Loucy (cell line): ENCODE measurements at regions not wholly inside any gene's neighbourhood (a gene's known extent, or its start where the extent isn't known, plus 50 kb on each side); places are given as distances from the start of the nearest gene placed in this dataset.

Experiments
- H2AFZ ChIP-seq: fragments of 200-600 bp; sonication (generic); 2 replicates; pipeline ENCODE4 v1.6.0; 2016; ENCODE audit warnings: antibody characterized with exemption, mild to moderate bottlenecking, low read length, moderate library complexity
- H3F3A ChIP-seq: fragments of 200-600 bp; 2 replicates; pipeline ENCODE4 v1.6.0; 2016; ENCODE audit warnings: antibody characterized with exemption, low read depth, mild to moderate bottlenecking
- H3K27me3 ChIP-seq: fragments of 200-600 bp; sonication (generic); 2 replicates; pipeline ENCODE4 v1.6.1; 2014; ENCODE audit warnings: low read length, mild to moderate bottlenecking; ENCODE audit not compliant: insufficient read depth, poor library complexity, severe bottlenecking
- H3K36me3 ChIP-seq: fragments of 200-600 bp; sonication (generic); 2 replicates; pipeline ENCODE4 v1.6.1; 2016; ENCODE audit warnings: low read length; ENCODE audit not compliant: insufficient read depth
- H3K4me1 ChIP-seq: fragments of 200-600 bp; sonication (generic); 2 replicates; pipeline ENCODE4 v1.5.1; 2014; ENCODE audit warnings: low read length, mild to moderate bottlenecking; ENCODE audit not compliant: insufficient read depth, poor library complexity, severe bottlenecking
- H3K4me2 ChIP-seq: fragments of 200-600 bp; sonication (generic); 2 replicates; pipeline ENCODE4 v1.6.0; 2014; ENCODE audit warnings: antibody characterized with exemption, low read length, low read depth, mild to moderate bottlenecking; ENCODE audit not compliant: poor library complexity, severe bottlenecking
- H3K4me3 ChIP-seq: fragments of 200-600 bp; sonication (generic); 2 replicates; pipeline ENCODE4 v1.5.1; 2014; ENCODE audit warnings: low read length, mild to moderate bottlenecking, mixed read lengths; ENCODE audit not compliant: poor library complexity, severe bottlenecking
- H3K79me2 ChIP-seq: fragments of 200-600 bp; sonication (generic); 2 replicates; pipeline ENCODE4 v1.6.1; 2014; ENCODE audit warnings: low read length; ENCODE audit not compliant: insufficient read depth
- H3K9ac ChIP-seq: fragments of 200-600 bp; sonication (generic); 2 replicates; pipeline ENCODE4 v1.6.0; 2014; ENCODE audit warnings: mild to moderate bottlenecking, low read depth, low read length, moderate library complexity; ENCODE audit not compliant: poor library complexity, severe bottlenecking
- H3K9me2 ChIP-seq: fragments of 200-600 bp; sonication (generic); replicated peaks from 2 replicates; pipeline ENCODE4 v1.6.1; 2016; ENCODE audit warnings: low read depth, low read length, mixed read lengths
- H3K9me3 ChIP-seq: fragments of 200-600 bp; sonication (generic); 2 replicates; pipeline ENCODE4 v1.6.1; 2014; ENCODE audit warnings: mild to moderate bottlenecking, antibody characterized with exemption, low read length, low read depth; ENCODE audit not compliant: insufficient read depth
- H4K20me1 ChIP-seq: fragments of 200-600 bp; sonication (generic); 2 replicates; pipeline ENCODE4 v1.6.0; 2014; ENCODE audit warnings: antibody characterized with exemption, low read length, mild to moderate bottlenecking; ENCODE audit not compliant: insufficient read depth, poor library complexity, severe bottlenecking
- CTCF ChIP-seq: fragments of 200-600 bp; sonication (generic); conservative IDR thresholded peaks from 2 replicates; pipeline ENCODE4 v1.5.1; 2014; ENCODE audit warnings: mild to moderate bottlenecking, antibody characterized with exemption, low read length
- EZH2phosphoT487 ChIP-seq: fragments of 200-600 bp; IDR thresholded peaks from 2 replicates; pipeline ENCODE4 v1.6.1; 2018; ENCODE audit warnings: antibody characterized with exemption, mild to moderate bottlenecking, moderate library complexity, borderline replicate concordance

DNA sequence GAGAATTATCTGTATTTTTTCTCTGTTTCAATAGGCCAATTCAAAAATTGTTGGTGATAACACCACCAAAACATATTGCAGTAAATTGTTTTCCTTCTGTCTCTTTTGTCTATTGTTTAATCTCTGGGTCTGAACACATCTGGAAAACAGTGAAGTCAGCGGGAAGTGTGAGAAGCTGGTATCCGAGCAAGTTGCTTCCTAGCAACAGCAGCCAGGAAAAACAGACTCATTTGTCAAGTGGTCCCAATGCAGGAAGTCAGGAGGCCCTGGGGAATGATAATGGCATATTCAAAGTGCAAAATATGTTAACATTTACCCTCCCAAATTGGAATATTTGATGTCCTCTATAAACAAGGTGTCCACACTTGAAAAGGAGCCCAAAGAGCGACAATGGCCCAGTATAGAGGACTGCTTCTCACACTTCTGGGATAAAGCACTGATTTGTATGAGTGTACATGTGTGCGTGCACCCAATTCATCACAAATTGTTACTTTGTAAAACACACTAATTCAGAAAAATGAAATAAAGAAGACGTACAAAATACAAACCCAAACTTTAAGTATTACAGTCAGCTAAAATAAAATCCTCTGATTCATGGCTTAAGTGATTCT is 515.0 kb downstream of the TBC1D4 start:
- Histone ChIP-seq H3K79me2 (no peaks in the 10 kb centered on the region), H3K4me1 (no peaks in the 10 kb centered on the region), H3K9me3 (no peaks in the 10 kb centered on the region), H3K4me2 (no peak overlapping the region), H3K9me2 (no peaks in the 10 kb centered on the region), H3F3A (no peaks in the 10 kb centered on the region), H3K27me3 (no peaks in the 10 kb centered on the region), H3K36me3 (no peaks in the 10 kb centered on the region), H3K4me3 (no peak overlapping the region), H2AFZ (no peak overlapping the region), H4K20me1 (no peaks in the 10 kb centered on the region), H3K9ac (no peak overlapping the region)
- TF ChIP-seq CTCF = no peak
- no peak for TF ChIP-seq EZH2phosphoT487

GRCh38 chr13:74966275-74966674 is 515.7 kb downstream of the TBC1D4 start:
- no peak overlapping the region for H2AFZ ChIP-seq
- no peaks in the 10 kb centered on the region for H3K36me3 ChIP-seq
- H3K9ac ChIP-seq = no peak overlapping the region
- H3K4me3 ChIP-seq = no peak overlapping the region
- no peaks in the 10 kb centered on the region for H3F3A ChIP-seq
- TF ChIP-seq CTCF (no peak), EZH2phosphoT487 (no peak)
- H3K9me3 ChIP-seq = no peaks in the 10 kb centered on the region
- H3K27me3 ChIP-seq = no peaks in the 10 kb centered on the region
- no peaks in the 10 kb centered on the region for H3K9me2 ChIP-seq
- no peaks in the 10 kb centered on the region for H3K79me2 ChIP-seq
- H4K20me1 ChIP-seq = no peaks in the 10 kb centered on the region
- H3K4me1 ChIP-seq = no peaks in the 10 kb centered on the region
- H3K4me2 ChIP-seq = no peak overlapping the region

- no peaks in the 10 kb centered on the region for H3K4me1 ChIP-seq
- H3K79me2 ChIP-seq = no peaks in the 10 kb centered on the region
- no peaks in the 10 kb centered on the region for H3K9me3 ChIP-seq
- no peaks in the 10 kb centered on the region for H3K27me3 ChIP-seq
- no peak overlapping the region for H2AFZ ChIP-seq
- TF ChIP-seq EZH2phosphoT487 (no peak), CTCF (no peak)
- no peak overlapping the region for H3K4me3 ChIP-seq
- no peak overlapping the region for H3K4me2 ChIP-seq
- H3K36me3 ChIP-seq = no peaks in the 10 kb centered on the region
- H4K20me1 ChIP-seq = no peaks in the 10 kb centered on the region
- H3K9ac ChIP-seq = no peak overlapping the region
- no peaks in the 10 kb centered on the region for H3K9me2 ChIP-seq
- no peaks in the 10 kb centered on the region for H3F3A ChIP-seq
Observed at GRCh38 chr13:74945637-74946036, 536.3 kb downstream of the TBC1D4 start.
